EL (cell line): ENCODE measurements at regions not wholly inside any gene's neighbourhood (a gene's known extent, or its start where the extent isn't known, plus 50 kb on each side); places are given as distances from the start of the nearest gene placed in this dataset.
A peak's percentile ranks its signal among the peaks of the same experiment; 100 is the strongest.
"Not testable (repeated sequence)": the region's sequence is repeated elsewhere in the genome, so short reads cannot be mapped to it uniquely, and the experiment has no call there.

Experiments
- DNase-seq: peaks from one replicate; pipeline ENCODE4 v3.0.0-alpha.2; 2016

DNA sequence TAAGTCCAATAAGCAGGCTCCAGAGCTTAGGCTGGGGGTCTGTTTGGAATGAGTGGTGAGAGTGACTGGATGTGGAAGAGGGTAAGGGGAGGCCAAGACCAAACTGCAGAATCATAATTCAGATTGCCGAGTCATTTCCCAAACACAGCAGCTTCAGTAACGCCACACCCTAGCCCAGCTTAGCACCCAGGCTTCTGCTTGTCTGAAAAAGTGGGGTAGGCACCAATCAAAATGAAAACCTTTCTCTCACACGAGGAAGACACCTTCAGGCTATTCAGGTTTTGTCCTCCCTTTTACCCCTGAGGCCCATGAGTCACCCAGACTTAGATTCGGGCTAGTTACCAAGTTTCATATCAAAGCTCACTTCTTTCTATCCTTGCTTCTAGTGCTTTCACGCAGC is 306.1 kb downstream of the DAD1 start:
- no peak for DNase-seq

DNA sequence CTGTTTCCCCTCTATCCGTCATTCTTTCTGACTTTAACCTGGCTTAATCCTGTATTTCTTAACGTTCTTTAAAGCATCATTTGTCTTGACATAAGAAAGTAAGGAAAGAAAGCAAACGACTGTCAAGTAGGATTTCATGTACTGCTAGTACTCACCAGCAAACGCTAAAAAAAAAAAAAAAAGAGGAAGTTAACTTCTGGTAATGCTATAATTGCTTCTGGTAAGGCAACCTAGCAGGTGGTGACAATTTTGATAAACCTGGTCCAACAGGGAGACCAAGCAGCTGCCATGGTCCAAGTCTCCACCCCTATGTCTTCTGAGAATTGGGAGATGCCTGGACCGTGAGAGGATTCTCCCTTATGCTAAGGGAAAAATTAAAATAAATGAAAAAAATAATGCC is 306.6 kb downstream of the DAD1 start:
- DNase-seq: no peak

DNA sequence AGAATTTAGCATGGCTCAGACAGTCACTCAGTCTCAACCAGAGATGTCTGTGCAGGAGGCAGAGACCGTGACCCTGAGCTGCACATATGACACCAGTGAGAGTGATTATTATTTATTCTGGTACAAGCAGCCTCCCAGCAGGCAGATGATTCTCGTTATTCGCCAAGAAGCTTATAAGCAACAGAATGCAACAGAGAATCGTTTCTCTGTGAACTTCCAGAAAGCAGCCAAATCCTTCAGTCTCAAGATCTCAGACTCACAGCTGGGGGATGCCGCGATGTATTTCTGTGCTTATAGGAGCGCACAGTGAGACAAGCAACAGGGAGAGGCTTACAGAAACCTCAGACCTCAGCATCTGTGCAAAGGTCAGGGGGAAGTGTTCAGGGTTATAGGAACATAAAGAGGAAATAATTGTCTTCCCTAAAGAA is 307.6 kb downstream of the DAD1 start:
- not testable (repeated sequence) for DNase-seq

DNA sequence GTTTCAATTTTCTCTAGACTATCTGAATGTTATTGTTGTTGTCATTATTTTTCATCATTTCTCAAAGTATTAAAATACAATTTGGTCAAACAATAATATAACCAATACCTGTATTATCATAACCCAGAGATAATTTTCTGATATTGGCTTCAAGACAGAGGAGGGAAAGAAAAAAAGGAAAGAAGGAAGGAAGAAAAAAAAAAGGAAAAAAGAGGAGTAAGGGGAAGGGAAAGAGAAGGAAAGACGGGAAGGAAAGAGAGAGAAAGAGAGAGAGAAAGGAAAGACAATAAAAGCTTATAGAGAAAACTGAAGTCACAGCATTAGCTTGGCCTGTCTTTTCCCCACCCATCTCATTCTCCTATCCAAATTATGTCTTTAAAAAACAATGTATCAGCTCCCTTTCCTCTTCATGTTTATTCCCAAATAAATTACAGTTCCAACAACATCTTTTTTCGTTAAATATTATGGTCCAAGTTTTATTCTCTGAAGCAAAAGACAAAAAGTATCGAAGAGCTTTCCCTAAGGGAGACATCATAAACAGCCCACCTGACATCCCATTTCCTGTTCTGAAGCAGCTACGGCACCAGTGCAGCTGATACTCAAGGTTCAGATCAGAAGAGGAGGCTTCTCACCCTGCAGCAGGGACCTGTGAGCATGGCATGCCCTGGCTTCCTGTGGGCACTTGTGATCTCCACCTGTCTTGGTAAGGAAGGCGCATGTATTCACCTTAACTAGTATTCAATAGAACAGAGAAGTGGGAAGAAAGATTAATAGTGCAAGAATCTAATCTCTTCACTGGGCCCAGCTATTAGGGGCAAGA is 308.3 kb downstream of the DAD1 start:
- DNase-seq: no peak

DNA sequence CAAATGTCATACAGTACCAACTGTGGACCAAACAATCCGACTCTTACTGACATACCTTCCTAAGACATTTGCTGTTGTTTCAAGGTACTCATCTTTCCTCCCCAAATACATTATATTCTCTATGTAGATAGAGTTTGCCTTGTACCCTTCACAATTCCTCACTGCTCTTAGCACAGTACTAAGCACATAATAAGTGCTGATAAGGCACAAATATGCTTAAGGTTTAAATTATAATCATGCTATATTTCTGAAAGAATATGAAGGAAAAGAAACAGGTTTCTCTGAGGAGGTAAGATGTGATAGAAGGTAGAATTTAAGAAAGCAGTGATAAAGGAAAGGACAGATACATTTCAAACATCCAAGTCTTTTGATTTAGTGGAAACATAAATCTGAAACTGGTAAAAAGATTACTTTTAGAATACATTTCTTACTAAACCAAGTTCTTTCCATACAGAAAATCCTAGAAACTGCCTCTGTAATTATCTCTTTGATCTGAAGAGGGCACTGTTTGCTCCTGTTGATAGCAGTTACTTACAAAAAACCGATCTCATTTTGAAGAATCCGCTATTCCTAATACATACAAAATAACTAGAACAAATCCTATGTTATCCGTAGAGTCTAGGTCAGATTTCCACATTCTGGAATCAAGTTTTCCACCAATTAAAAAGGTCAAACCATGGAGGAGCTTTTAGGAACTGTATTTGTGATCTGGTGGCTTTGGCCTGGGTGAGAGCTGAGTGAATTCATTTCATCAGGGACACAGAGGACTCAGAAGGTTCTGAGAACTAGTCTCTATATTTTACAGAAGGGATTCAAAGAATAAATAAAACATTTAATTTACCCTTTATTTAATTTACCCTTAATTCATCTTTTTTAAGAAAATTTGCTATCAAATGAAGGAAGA is 311.9 kb downstream of the DAD1 start:
- DNase-seq: peak; percentile 10

DNA sequence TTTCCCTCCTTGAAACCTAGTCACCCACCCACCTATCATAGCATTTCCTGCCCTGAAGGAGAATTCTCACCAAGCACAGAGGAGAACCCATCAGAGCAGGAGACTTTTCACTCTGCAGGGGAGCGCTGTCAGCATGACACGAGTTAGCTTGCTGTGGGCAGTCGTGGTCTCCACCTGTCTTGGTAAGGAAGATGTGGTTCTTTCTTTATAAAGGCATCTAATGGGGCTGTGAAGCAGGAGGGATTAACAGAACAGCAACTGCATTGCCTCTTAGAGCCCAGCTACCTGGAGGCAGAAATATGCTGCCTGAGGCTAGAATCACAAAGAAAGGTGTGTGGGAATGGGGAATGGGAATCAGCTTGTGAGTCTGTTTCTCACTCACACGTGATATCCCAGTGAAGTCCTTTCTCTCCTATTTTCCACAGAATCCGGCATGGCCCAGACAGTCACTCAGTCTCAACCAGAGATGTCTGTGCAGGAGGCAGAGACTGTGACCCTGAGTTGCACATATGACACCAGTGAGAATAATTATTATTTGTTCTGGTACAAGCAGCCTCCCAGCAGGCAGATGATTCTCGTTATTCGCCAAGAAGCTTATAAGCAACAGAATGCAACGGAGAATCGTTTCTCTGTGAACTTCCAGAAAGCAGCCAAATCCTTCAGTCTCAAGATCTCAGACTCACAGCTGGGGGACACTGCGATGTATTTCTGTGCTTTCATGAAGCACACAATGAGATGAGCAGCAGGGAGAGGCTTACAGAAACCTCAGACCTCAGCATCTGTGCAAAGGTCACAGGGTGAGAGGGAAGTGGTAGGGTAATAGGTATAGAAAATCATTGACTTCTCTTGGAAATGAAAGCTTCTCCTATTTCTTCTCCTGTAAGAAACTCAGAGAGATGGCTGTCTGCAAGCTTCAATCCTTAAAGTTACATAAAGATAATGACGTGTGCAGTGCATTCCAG is 316.9 kb downstream of the DAD1 start:
- no peak for DNase-seq

DNA sequence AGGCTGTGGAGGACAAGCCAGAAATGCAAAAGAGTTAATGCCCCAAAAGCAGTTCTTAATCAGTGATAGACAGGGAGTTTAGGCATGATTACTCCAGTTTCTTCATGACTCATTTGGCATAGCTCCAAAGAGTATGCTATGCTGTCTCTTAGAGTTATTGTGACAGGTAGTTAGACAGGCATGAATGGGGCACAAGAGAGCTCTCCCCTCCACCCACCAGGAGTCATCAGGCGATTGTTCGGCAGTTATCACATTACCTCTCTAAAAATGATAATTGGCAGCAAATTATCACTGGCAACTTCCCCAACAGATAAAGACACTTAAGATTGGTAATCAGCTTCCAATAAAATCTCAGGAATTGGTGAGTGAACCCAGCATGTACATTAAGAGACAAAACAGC is 320.1 kb downstream of the DAD1 start:
- peak; percentile 27 for DNase-seq

DNA sequence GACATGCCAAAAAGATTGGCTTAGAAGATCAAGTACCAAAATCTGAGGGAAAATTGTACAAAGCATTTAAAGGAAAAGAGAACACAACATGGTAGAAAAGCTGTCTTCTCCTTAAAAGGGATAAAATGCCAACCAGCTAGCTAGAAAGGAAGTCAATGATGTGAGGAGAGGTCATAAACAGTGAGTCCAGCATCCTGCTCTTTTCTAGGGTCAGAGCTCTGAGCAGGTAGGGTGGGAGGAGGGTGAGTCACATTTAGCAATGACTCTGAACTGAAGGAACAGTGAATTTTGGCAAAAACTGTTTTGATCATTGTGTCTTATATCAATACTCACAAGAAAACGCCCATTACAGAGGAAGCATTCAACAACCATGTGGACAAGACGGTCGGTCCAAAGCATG is 322.3 kb downstream of the DAD1 start:
- DNase-seq: no peak

DNA sequence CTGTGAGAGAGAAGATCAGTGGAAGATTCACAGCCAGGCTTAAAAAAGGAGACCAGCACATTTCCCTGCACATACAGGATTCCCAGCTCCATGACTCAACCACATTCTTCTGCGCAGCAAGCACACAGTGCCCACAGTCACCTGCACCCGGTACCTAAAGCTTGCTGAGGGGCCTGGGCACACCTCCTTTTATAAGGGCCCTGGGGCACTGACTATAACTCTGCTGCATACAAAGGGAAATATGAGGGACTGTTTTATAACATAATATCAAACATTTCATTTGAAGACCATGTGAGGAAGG is 322.9 kb downstream of the DAD1 start:
- no peak for DNase-seq

DNA sequence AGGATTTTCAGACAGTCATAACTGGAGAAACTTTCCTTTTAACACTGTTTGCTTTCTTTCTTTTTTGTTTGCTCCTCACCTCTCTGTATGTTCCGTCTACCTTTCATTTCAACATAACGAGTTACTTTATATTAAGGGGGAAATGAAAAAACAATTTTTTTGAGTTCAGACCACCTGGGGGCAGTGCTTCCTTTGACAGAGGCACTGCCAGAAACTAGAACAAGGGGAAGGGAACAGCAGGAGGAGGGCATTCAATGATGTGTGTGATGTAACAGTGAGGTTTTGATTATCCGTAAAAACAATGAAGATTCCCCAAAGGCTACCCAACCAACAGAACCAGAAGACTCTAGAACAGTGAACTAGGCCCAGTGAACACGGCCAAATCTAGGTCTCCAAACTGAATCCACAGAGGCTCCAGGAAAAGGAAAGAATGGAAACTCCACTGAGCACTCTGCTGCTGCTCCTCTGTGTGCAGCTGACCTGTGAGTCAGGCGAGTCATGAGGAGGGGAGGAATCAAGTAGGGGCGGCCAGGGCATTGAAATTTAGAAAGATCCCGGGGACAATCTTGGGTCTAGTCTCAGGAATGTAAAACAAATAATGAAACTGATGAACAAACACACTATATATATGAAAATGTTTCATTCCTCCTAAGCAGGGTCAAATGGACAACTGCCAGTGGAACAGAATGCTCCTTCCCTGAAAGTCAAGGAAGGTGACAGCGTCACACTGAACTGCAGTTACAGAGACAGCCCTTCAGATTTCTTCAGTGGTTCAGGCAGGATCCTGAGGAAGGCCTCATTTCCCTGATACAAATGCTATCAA is 323.5 kb downstream of the DAD1 start:
- DNase-seq: no peak

DNA sequence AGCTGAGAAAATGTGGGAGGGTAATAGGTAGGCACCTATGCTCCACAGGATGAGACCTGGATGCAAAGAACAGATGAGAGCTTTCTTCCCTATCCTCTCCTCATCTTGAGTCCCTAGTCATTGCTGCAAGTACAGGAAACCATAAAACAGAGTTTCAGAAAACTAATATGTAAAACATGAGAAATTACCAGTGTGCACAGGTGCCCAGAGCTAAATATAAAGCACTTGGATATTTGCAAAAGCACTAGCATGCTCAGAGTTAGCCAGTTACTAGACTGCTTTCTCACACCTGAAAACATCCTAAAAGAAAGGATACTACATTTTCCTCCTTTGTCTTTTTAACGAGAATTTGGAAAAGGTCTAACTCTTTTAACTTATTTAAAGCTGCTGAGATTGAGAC is 324.3 kb downstream of the DAD1 start:
- no peak for DNase-seq

DNA sequence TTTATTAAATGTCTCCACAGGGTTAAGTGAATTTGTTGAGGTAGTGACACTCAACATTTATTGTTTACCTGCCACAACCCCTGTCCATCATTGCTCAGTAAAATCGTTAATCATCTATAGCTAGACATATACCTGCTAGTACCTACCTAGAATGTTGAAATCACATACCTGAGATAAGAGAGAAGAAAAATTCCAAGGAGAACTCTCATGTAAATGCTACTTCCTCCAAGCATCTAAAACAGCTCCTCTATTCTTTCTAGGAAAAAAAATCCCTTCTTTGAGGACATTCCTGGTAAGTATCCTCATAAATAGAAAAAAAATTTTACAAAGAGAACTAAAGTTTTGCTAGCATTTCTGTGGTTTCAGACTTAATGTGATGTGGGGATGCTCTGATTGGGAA is 325.1 kb downstream of the DAD1 start:
- no peak for DNase-seq

DNA sequence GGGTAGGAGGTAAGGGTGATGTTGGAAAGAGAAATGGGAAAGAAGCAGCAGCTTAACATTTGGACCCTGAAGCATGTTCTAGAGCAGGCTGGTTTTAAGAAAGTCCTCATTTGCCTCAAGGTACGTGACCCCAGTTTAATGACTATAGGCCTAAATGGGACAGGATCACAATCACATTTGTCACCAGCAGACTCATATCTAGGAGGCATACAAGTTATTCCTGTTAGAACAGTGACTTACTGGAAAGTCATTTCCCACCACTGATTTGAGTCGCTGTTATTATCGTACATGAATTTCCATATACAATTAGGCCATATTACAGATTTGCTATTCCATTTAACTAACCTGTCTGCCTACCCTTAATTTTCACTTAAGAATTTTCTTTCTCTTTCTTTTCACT is 326.1 kb downstream of the DAD1 start:
- no peak for DNase-seq

DNA sequence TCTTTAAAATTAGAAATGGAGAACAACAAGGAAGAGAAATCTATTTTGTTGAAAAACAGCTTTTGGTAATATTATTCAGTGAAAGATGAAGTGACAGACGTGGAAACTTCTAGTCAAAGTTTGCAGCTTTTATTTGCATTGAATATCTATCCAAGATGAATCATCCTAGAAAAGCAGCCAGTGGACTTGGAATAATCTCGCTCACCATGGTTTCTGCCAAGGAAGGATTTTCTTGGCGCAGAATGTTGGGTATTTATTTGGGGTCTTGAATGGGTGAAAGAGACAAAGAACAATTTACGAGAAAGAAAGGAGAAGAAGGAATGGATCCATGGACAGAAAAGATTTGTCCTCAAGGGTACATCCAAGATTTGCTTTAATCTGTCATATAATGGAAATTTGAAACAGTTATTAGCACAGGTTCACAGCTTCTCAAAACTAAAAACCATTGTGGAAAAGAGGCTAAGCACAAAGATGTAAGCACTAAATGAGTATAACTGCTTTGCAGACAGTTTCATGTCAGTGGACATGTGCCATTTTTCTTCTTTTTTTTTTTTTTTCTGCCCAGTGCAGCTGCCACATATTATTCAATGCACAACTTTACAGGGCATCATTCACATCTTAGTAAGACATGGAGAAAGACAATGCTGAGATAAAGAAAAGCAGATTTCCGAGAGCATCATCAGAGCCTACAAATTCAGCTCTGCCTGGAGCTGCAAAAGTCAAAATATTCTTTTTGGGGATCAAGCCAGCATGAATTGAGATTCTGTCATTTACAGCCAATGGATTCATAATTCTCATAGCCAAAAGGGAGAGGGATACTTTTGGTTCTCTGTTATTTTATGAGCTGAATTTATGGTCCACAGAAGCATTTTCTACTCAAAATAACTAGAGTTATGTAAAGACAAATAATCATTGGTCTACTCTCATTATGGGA is 333.7 kb downstream of the DAD1 start:
- no peak for DNase-seq

DNA sequence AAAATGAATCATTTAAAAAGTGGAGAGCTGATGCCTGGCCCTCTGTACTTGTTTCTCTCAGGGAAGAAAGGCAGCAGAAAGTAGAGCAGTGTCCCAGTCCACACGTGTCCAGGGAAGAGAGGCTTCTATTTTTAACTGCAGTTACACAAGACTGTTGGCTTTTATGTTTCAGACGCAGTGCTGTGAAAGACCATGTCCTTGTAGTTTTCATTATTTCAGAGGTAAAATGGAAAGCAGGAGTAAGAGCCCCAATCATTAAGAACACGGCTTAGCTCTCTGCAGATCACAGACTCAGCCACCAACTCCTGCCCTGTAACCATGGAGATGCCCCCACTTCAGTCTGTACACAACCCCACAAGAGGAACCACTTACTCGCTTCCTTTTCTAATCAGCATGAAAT is 336.3 kb downstream of the DAD1 start:
- DNase-seq: no peak

DNA sequence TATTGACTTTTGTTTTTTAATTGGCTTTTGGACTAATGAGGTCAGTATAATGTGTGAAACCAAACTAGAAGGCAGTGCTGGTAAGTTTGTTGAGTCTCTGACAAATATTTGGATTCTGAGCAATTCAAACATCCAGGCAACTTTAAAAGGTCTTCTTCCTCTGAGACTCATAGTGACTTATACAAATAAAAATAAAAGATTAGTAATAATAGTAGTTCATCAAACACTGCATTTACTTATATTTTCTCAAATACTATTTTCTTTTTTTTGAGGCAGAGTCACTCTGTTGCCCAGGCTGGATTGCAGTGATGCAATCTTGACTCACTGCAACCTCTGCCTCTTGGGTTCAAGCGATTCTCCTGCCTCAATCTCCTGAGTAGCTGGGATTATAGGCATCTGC is 337.9 kb downstream of the DAD1 start:
- DNase-seq: no peak

DNA sequence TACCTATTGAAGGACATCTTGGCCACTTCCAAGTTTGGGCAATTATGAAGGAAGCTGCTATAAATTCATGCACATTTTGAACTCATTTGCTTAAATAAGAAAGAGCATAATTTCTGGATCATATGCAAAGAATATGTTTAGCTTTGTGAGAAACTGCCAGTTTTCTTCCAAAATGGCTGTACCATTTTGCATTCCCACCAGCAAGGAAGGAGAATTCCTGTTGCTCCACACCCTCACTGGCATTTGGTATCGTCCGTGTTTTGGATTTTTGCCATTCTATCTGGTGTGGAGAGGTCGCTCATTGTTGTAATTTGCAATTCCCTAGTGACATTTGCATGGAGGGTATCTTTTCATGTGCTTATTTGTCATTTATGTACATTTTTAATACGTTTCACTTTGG is 339.3 kb downstream of the DAD1 start:
- DNase-seq: no peak

DNA sequence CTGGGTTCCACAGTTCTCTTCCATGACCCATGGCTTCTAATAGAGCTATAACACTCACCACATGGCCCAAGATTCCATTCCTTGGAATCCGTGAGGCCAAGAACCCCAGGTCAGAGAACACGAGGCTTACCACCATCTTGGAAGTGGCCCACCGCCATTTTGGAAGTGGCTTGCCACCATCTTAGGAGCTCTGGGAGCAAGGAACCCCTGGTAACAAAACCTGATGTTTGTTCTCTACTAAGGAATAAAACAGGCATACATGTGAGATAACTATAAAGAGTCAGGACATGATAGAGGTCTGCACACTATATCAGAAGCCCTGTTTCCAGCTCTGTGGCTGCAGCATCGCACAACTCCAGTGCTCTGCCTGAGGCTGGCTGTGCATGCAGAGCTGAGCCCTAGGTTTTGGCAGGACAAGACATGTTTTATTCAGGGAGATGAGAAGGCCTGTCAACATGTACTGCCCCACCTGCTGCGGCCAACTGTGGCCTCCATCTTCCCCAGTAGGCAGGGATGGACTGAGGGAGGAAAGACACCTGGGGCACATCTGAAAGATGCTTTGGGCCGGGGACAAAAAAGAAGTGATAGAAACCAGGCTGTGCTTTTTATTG is 344.9 kb downstream of the DAD1 start:
- no peak for DNase-seq

DNA sequence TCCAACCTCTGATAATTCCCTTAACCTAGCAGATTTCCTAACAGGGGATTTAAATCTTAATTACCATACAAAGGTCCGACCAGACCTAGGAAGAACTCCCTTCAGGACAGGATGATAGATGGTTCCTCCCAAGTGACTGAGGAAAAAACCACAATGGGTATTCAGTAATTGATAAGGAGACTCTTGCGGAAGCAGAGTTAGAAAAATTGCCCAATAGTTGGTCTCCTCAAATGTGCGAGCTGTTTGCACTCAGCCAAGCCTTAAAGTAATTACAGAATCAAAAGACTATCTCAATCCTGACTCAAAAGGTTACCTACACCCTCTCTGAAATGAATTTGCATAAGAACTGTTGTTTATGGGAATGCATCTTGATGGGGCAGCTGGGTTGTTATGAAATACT is 350.7 kb downstream of the DAD1 start:
- not testable (repeated sequence) for DNase-seq

DNA sequence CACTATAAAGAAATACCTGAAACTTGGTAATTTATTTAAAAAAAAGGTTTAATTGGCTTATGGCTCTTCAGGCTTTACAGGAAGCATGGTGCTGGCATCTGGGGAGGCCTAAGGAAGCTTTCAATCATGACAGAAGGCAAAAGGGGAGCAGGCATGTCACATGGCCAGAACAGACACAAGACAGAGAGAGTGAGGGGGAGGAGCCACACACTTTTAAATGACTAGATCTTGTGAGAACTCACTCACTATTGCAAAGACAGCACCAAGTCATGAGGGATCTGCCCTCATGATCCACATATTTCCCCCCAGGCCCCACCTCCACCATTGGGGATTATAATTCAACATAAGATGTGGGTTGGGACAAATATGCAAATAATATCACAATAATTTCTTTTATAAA is 355.6 kb downstream of the DAD1 start:
- DNase-seq: no peak

DNA sequence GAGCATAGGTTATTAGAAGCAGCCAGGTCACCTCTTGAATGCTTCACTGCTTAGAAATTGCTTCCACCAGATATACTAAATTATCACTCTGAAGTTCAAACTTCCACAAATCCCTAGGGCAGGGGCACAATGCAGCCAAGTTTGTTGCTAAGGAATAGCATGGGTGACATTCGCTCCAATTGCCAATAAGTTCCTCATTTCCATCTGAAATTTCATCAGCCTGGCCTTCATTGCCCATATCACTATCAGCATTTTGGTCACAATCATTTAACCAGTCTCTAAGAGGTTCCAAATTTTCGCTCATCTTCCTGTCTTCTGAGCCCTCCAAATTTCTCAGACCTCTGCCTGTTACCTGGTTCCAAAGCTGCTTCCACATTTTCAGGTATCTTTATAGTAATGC is 356.1 kb downstream of the DAD1 start:
- no peak for DNase-seq
